GM18517 (cell line): ENCODE measurements at regions not wholly inside any gene's neighbourhood (a gene's known extent, or its start where the extent isn't known, plus 50 kb on each side); places are given as distances from the start of the nearest gene placed in this dataset.

Experiments
- ATAC-seq: cut with Tn5 transposase; IDR thresholded peaks from one replicate; pipeline ENCODE4 v1.9.1; 2021; ENCODE audit warnings: mild to moderate bottlenecking, moderate library complexity; ENCODE audit not compliant: unreplicated experiment

DNA sequence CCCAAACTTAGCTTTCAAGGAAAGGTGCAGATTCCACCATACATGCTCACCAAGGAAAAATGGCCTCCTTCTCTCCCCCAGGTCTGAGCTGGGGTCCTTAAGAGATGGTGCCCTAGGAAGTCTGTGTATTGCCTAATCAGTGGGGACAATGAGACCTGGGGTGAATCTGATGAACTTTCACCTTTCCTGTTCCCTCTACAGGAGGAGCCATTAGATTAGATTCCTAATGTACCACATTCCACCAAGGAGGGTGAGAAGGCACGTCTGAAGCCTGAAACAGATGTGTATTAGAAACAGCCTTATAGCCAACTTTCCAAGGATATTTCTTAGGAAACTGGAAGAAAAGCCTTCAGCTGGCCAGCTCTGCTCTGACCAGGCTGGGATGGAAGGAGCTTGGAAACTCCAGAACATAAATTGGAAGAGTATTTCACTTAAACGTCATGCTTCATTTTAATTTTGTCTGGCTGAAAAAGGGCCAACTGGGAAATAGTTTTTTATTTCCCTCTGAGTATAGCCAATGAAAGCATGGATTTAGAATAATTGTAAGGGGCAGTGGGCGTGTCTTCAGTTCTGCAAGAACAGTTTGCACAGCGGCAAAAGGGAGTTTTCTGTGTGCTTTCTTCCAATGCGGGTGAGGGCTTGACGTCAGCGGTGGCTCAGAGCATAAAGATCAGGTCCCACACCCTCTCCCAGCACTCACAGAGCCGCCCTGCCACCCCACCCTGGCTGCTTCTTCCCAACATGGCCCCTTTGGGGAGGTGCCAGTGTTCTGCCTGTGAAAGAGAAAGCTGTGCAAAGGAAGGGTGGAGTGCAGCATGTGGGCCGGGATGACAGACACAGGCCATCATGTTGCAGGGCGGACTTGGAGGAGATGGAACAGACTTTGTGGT, 210.9 kb downstream of the ESM1 start:
- no peak for ATAC-seq

DNA sequence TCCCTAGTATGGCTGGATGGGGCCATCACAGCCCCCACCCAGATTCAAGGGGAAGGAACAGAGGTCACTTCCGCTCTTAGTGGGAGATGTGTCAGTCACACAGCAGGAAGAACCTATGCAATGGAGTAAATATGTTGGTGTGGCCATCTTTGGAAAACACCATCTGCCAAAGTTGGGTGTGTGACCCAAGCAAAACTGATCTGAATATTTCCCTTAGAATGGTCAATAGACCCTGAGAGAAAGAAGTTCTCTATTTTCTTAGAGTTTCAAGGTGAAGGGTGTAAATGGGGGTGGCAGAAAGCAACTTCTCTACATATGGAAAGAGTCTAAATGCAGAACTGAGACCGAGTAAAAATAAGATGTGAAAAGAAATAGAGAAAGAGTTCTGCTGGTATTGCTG, 212.7 kb downstream of the ESM1 start:
- ATAC-seq: no peak

DNA sequence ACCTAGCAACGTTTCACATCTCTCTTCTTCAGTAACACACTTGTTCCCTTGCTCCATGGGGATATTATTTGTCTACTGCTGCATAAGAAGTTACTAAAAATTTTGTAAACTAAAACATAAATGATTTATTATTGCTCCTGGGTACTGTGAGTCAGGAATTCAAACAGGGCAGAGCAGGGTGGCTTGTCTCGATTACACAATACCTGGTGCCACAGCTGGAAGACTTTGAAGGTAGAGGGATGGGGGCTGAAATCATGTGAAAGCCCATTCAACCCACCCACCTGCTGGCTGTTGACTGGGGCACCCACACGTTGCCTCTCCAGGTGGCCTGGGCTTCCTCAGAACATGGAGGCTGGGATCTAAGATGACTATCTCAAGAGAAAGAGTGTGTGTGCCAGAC, 213.2 kb downstream of the ESM1 start:
- no peak for ATAC-seq

DNA sequence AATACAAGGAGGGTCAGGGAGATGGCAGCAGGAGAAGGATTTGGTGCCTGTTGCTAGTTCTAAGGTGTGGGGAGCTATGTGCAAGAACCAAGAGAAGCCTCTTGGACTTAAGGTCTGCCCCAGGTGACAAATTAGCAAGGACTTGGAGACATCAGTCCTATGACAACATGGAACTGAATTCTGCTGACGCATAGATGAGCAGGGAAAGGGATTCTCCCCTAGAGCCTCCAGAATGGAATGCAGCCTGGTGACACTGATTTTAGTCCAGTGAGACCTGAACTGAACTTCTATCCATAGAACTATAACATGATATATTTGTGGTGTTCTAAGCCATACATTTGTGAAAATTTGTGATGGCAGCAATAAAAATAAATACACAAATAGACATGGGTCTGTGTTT, 215.6 kb downstream of the ESM1 start:
- ATAC-seq: no peak

- ATAC-seq: no peak
These were observed 216.3 kb downstream of the ESM1 start for GRCh38 chr5:54769072-54769471.

DNA sequence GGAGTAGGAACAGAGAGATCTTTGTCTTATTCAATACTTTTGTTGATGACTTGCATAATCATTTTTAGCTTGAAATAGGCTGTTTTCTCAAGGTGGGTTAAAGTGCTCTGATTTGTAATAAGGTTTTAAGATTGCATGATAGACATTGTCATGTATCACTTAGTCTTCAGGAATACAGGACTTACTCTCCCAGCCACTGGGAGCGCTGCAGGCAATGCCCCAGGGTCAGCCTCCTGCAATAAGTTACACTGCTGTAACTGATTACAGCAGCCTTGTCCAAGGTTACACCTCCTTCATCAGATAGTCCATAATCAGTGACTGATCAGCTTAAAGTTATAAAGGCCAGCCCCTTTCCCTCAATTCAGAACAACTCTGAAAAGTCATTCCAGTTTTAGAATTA, 218.6 kb downstream of the ESM1 start:
- no peak for ATAC-seq

DNA sequence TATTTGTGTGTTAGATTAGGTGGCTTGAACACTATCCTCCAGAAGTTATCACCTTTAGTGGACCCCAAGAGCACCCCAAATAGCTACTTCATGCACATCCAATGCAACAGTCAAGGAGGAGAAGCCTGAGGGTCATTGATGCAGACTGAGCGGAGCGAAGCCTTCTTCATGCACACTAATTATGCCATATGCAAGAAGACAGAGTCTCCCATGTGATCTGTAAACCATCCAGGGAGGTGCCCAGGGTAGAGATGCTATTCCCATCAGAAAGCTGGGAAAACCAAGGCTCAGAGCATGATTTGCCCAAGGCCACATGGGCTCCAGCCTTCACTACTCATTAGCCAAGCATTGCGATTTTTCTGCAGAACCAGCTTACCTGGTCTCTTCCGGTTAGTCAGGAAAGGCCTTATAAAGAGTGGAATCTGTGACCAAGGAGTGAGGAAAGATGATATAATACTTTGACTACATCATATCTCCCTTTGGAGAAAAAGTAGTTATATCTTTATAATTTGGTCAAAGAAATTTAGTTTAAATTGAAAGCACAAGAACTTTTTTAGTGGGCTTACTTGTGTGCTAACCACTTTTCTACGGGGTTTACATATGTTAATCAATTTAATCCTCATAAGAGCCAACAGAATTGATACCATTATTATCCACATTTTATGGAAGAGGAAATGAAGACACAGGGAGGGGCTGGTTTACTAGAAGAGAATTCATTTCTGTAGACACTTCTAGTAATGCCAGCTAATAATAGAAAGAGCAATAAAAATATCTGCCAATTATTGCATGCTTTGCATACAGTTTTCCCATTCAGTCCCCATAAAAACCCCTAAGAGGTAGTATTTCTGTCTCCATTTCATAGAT, 220.0 kb downstream of the ESM1 start:
- no peak for ATAC-seq

- no peak for ATAC-seq
These were observed 221.0 kb downstream of the ESM1 start for GRCh38 chr5:54764102-54765090.

DNA sequence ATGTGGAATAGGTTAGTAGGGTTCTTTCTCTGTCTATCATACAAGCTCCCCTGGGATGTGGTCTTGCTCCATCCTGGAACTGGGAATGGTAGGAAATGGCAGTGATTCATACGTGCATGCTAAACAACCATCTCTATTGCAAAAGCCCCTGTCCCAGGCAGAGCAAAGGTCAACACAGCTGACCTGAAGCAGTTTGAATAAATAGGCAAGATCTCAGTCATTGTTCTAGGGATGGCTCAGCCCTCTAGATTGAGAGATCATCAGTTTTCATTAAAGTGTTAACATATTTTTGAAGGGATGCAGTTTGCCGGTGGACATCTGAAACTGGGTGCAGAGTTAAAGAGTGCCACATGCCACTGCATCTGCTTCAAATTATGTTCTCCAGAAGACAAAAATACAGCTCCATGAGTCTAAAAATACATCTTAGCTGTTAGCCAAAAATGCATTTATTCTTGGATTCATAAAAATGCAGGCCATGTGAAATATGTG, 224.1 kb downstream of the ESM1 start:
- no peak for ATAC-seq

- no peak for ATAC-seq
These were observed 225.0 kb downstream of the ESM1 start for GRCh38 chr5:54760182-54760935.

DNA sequence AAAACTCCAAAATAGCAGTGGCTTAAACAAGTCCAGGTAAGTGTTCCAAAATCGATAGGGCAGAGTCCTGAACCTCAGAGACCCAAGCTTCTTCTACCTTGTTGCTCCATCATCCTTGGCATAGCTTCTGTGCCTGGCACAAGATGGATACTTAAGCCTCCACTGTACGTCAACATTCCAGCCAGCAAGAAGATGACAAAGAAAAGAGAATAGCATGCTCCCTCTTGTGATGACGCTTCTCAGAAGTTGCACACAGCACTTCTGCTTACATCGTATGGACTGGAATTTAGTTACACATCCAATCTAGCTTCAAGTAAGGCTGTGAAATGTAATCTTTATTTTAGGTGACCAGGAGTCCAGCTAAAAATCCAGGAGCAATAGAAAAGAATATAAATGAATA, 227.4 kb downstream of the ESM1 start:
- no peak for ATAC-seq

DNA sequence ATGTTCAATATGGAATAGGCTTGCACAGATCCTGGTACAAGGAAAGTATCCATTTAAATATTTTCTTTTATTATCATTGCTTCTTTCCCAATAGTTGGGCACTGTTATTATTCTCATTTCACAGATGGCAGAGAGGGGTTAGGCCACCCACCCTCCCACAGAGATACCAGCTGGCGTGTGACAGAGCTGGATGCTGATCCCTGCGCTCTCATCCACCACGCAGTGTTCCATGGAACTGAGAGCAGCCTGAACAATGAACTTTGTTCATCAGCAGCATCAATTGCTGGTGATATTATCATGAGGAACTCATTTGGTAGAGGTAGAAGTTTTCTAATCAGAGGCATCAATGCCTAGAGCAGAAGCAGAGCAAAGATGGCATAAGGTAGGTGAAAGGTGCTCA, 227.9 kb downstream of the ESM1 start:
- ATAC-seq: no peak

GRCh38 chr5:54756796-54757402, 228.5 kb downstream of the ESM1 start:
- ATAC-seq: no peak

- no peak for ATAC-seq
These were observed 229.1 kb downstream of the ESM1 start for GRCh38 chr5:54756301-54756700.

- no peak for ATAC-seq
These were observed 230.5 kb downstream of the ESM1 start for GRCh38 chr5:54754878-54755277.

DNA sequence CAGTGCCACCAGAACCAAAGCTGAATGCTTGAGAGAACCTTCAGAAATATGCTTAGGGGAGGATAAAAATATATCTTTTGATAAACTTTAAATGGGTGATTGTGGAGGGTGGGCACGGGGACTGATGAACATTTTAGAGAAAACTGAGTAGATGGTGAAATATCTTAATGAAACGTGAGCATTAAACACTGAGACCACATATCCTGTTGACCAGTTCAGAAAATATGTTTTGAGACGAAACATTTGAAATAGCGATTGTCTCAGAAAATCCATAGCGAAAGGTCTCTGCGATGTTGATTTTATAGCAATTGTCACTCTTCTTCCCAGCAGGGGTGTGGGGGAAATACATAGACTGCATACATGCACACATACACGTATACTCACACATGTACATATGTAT, 231.0 kb downstream of the ESM1 start:
- no peak for ATAC-seq

GRCh38 chr5:54753753-54754152, 231.6 kb downstream of the ESM1 start:
- no peak for ATAC-seq

- peak; percentile 75 for ATAC-seq
These were observed 232.4 kb downstream of the ESM1 start for GRCh38 chr5:54753034-54753433.

DNA sequence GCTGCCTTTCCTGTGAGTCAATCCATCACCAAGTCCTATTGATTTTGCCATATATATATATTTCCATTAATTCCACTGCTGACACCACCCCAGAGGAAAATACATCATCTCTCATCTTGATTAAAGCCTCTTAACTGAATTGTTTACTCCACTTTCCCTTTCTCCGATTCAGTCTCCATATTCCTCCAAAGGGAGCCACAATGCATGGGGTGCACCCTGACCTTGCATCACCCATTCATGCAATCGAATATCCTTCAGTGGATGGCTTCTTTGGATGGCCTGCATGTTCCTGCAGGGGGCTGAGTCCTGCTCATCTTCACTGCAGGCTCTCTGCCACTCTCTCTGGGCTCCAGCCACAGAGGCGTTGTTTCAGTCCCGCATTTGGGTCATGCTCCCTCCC, 231.0 kb downstream of the SNX18 start:
- ATAC-seq: no peak
